HG03521 (cell line): ENCODE measurements at regions not wholly inside any gene's neighbourhood (a gene's known extent, or its start where the extent isn't known, plus 50 kb on each side); places are given as distances from the start of the nearest gene placed in this dataset.

Source experiments
- ATAC-seq: cut with Tn5 transposase; IDR thresholded peaks from one replicate; pipeline ENCODE4 v1.9.1; 2021; ENCODE audit warnings: mild to moderate bottlenecking, moderate library complexity; ENCODE audit not compliant: unreplicated experiment

DNA sequence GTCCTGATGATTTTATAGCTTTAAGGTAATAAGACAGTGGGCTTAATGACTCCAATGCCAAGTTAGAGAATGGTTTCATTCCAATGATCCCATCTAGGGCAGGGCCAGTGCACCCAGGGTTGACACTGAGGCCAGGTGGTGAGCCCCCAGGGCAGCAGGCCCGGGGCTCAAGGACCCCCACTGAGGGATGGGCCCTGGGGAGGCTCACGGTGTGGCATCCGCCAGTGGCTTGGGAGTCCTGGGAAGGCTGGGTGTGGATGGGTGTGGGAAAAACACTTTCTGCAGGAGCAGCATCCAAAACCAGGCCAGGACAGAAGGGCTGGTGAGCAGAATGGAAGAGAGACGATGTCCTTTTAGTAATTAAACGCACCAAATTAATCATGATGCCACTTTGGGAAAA lies 626.3 kb downstream of the TBC1D22A start:
- ATAC-seq, result no peak

DNA sequence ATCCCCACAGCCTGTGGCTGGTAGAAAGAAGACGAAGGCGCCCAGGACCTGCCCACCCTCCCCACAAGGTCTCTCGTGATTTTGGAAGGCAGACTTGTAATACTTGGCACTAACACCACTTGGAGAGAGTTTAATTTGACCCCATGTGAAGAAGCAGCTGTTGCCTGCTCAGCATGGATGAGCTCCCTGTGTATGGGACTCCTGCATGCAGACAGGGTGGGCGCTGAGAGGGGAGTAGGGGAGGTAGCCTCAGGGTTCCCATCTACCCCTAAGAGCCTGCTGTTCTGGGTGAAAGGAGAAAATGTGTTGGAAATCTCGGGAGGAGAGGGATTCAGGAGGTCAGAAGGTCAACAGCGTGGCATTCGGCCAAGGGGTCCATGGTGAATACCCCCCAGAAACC lies 625.9 kb downstream of the TBC1D22A start:
- ATAC-seq, result no peak

DNA sequence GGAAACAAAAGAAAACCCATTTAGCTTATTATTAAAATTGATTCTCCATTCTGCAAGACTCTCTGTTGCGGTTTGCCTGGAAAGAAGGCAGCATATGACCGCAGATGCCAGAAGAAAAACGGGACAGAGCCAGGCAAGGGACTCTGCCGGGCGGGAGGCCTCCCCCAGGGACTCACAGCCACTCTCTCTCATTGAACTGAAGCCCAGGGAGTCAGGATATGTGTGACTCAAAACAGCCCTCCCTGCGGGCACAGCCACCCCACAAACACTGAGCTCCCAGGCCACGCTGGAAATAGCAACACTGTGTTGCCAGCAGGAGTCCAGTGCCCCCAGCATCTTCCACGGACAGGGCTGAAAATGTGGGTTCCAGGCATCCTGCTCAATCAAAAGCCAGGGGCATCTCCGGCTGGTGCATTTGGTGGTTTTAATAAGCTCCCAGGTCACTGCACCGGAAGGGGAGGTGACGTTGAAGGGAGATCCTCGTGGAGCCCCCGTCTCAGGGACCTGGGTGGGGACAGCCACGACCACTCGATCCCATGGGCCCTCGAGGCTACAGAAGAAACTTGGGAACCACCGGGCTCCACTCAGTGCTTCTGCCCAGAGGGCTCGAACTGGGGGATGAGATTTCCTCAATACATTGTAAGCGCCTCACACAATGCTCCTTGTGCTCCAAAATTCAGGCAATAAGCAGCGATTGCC lies 624.5 kb downstream of the TBC1D22A start:
- no peak for ATAC-seq

DNA sequence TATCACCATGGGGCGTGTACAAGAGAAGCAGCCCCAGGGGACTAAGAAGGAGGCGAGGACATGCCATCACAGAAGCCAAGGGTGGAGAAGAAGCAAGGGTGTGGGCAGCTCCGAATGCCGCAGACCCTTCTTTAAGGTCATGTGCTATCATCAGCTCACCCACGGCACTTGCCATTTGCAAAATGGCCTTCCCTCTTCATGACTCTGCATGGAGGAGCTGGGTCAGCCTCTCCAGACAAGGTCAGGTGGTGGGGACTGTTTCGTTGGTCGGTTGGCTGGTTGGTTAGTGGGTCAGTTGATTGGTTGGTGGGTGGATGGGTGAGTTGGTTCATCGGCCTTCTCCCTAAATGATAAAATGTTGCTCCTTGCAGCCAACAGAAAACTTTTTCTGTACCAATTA lies 622.5 kb downstream of the TBC1D22A start:
- no peak for ATAC-seq

DNA sequence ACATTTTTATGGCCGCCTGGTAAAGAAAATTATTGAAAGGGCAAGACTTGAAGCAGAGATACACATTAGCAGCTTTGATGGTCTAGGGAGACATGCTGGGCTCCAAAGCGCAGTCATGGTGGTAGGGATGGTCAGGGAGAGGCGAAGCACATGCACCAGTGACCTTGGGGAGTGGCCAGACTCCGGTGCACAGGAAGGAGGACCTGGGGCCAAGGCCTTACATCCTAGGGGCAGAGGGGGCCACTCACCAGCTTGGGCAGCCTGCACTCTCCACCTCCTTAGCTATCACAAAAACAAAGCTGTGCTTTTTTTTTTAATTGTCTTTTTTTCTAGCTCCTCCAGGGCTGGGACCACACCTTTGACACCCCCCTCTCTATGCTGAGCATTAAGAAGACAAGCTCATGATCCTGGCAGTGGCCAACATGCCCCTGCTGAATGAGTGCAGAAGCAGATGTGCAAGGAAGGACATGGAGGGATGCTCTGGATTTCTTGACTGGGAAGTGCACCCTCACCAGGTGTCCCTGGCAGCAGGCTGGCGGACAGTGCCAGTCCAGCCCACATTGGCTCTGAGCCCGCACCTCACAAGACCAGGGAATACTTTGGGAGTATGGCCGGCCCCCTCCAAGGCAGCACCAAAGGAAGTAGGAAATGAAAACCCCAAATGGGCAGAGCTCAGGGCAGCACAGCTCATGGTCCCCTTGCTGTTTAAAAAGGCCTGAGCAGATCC lies 619.9 kb downstream of the TBC1D22A start:
- ATAC-seq, result no peak

DNA sequence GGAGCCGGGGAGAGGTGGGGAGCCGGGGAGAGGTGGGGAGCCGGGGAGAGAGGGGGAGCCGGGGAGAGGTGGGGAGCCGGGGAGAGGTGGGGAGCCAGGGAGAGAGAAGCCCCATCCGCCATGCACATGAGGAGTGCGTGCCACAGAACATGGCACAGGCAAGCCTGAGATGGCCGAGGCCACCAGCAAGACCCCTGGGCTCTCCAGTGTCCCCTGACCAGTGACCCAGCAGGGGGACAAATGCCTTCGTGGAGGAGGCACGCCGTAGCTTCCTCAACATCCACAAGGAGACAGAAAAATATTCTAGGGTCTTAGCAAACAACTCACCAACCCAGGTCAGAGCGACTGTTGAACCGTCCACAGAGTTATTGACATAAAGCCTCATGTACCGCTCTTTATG lies 618.8 kb downstream of the TBC1D22A start:
- ATAC-seq, result no peak

DNA sequence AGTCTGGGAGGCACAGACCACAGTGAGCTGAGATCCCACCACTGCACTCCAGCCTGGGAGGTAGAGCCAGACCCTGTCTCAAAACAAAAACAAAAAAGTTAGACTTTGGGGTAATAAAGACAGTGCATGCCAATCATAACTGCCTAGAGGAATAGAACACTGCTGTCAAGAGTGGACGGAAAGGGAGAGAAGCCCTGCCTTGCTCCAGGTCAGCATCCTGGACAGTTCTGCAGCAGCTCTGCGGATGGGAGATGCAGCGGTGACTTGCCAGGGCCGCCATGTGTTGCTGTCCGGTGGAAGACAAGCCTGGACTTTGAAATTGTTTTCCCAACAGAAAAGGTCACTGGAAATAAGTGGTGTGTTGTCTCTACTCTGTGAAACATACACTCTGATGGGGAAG lies 618.2 kb downstream of the TBC1D22A start:
- no peak for ATAC-seq

DNA sequence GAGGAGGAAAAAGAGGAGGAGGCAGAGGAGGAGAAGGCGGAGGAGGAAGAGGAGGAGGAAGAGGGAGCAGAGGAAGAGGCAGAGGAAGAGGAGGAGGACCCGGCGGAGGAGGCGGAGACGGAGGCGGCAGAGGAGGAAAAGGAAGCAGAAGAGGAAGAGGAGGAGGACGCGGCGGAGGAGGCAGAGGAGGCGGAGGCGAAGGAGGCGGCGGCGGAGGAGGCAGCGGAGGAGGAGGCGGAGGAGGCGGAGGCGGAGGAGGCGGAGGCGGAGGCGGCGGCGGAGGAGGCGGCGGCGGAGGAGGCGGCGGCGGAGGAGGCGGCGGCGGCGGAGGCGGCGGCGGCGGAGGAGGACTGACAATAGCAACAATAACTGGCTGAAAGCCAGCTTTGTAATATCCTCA lies 616.6 kb downstream of the TBC1D22A start:
- ATAC-seq, result no peak

DNA sequence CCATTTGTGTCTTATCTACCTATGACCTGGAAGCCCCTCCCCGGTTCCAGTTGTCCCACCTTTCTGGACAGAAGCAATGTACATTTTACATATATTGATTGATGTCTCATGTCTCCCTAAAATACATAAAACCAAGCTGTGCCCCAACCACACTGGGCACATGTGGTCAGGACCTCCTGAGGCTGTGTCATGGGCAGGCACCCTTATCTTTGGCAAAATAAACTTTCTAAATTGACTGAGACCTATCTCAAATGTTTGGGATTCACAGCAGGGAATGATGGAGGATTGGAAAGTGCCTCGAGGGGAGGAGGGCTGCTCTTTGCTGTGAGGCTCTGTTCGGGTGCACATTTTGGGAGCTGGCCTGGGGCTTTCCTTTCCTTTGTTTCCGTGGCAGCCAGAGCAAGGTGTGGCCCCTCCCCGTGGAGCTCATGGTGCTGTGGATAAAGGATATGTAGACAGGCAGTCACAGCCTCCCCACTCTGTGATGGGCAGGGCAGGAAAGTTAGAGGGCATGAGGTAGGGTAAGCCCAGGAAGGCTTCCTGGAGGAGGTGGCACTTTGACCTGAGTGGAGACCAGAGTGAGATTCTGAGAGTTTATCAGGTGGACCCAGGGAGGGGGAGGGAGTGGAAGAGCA lies 615.6 kb downstream of the TBC1D22A start:
- ATAC-seq, result no peak

DNA sequence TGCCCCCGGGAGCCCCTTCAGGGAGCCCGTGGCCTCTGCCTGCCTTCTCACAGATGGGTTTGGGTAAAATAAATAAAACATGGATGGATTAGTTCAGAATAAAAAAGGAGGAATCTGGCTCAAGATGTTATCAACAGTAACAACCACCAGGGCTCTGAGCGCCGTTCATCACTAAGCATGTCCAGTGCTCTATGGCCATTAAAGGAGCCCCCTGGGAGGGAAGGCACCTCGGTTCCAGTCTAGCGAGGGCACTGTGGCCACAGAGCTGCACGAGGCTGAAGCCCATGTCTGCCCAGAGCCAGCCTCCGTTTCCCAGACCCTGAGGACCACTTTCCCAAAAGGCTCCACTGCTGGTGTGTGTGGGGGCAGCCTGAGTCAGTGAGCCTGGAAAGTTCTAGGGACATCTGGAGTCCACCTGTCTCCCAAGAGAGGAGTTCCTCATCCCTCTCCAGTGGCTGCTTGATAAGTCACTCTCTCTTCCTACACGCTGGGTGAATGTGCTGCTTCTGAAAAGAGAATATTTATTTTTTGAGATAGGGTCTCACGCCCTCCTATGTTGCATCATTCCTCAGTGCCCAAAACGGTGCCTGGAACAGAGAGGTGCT lies 614.6 kb downstream of the TBC1D22A start:
- no peak for ATAC-seq

DNA sequence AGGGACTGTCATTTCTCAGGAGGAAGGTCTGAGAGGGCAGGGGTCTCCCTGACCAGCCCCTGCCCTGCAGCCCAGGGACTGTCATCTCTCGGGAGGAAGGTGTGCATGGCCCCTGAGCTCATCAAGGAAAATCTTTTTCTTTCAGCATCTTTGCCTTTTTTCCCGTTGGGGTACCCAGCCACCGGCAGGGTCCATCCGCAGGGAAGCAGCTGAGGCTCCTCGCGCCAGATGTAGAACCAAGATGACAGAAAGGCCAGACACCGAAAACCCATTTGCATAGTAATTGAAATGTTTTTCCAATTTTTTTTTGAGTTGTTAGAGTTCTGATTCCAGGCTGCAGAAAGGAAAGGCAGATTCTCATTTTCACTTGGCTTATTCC lies 613.9 kb downstream of the TBC1D22A start:
- no peak for ATAC-seq

DNA sequence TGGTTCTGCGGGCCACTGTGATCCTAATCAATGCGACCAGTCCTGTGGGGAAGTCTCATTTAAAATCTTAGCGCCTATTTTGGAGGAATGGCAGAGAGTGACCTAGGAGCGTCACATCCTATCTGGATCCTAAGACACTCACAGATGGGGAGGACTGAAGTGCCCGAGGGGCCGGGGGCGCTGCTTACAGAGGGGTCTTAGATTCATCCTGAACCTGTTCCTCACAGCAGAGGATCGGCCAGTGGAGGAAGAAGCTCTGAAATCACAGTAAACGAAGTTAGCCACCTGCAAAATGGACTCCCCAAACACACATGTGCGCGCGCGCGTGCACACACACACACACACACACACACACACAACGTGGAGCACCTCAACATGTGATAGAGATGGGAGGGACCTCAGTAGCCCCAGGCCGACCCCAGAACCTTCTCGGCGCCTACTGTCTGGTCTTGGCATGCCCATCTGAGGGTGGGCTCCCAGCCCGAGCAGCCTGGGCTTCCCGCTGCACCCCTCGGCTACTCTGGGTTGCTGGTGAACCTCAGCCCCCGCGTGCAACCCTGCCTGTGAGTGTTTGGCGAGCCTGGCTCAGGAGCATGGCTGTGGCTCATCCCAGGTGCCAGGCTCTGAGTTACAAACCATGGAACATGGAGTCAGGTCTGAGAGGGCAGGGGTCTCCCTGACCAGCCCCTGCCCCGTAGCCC lies 613.3 kb downstream of the TBC1D22A start:
- ATAC-seq, result no peak

DNA sequence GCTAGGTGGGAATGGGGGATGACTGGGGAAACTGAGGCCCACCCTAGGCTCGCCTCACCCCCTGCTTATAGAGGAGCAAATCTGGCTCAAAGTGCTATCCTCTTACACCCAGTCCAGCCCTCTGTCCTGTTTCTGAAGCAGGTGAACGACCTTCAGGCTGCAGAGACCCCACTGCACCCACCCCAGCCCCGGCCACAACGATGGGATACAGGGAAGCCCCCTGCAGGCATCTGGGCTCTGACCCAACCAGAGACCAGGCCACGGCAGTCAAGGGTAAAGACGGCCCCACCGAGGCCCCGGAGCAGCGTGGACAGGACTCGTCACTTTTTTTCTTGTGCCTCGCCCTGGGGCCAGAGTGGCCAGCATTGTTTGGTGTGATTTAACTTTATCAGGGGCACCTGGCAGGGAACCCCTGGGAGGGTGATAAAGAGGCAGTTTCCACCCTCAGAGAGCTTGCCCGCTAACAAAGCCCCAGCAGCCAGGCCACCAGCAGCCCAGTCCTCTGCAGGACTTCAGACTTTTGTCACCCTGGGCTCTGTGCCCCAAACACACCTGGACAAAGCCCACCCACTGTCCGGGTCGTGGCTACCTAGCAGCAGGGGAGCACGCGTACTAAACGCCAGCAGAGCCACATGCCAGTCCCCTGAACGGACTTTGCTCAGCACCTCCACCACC lies 612.6 kb downstream of the TBC1D22A start:
- ATAC-seq, result no peak

DNA sequence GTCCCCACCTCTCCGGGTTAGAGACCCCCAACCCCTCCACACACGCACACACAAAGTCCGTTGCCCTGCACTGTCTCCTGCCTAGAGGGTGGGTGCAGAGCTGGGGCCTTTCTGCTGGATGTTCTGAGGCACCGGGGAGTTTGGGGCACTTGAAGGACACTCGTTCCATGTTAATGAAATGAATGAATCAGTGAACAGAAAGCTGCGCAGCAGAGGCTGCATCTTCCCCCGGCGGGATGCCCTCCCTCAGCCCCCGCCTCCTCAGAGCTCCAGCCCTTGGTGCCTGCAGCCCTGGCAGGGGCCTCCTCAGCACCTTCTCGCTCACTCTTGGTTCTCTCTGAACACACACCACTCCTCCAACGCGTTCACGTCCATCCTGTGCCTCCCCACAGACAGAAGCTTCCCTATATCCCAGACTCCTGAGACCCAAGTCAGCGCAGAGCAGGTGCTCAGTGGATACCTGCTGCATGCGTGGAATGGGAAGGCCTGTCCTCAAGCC lies 611.9 kb downstream of the TBC1D22A start:
- ATAC-seq, result no peak

DNA sequence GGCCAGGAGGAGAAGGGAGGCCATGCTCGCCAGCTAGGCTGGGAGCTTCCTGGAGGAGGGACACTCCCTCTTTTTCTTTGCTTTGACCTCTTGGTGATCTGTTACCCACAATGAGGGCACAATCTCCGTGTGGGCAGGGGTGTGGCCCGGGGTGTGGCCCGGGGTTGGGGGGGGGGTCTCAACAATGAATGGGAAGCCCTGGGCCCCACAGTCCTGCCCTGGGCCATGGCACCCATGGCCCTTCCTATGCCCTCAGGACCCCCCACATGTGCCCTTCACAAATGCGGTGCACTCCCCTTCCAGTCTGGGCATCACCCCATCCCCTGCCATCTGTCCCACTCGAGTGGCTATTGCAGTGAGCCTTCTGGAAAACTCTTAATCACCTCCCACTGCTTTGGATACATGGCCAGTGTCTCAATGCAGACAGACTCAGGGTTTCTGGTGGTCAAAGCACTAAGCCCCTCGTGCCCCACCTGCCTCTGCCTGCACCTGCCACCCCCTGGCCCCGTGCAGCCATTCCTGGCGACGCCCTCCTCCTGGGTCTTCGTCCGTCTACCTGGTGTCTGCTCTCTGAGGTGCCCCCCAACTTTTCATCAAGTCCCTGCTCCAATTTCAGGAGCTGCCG lies 611.3 kb downstream of the TBC1D22A start:
- no peak for ATAC-seq

DNA sequence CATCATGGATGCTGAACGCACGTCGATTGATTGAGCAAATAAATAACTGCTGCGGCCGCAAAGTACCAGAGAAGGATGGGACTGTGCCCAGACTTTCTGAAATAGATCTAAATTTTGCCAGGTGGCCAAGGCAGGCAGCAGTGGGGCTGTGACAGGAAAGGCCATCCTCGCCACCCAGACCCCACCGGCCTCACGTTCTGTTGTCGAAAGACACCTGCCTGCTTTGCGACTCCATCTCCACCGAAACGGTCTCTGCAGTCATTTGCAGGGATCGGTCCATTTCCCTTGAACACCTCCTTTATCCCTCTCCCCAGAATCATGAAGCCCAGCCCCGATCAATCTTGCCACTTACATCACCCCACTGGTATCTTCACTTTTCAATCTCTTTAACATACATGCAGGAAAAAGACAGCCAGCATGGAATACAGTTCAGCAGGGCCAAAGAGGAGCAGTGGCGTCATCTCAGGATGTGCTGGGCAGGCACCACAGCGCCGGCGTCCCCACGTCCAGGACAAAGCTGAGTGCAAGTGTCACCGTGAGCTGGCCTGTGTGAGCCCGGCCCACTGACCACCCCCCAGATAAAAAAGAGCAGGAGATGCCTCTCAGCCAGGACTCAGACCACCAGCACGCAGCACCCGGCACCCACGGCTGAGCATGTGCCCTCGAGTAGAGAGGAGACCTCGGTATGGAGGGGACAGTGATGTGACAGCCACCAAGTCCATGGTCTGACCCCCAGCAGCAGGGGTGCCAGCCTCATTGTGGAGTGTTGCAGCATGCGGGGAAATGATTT lies 610.3 kb downstream of the TBC1D22A start:
- no peak for ATAC-seq

DNA sequence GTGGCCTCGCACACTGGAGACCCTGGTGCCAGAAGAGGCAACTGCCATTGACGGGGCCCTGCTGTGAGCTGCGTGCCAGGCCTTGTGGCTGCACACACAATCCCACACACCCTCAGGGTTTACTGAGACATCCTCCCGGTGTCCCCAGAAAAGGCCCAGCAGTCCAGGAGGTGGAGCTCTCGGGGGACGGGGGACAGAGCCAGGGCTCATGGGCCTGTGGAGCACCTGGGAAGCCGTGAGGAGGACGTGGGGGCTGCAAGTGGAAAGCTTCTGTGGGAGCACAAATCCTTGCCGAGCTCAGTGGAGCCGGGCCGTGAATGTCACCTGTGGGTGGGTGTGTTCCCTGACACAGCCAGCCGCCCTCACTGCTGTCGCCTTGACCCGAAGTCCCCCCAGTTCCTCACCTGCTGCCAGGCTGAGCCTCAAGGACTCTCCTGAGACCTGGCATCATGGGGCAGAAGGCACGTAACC lies 609.7 kb downstream of the TBC1D22A start:
- ATAC-seq, result no peak

DNA sequence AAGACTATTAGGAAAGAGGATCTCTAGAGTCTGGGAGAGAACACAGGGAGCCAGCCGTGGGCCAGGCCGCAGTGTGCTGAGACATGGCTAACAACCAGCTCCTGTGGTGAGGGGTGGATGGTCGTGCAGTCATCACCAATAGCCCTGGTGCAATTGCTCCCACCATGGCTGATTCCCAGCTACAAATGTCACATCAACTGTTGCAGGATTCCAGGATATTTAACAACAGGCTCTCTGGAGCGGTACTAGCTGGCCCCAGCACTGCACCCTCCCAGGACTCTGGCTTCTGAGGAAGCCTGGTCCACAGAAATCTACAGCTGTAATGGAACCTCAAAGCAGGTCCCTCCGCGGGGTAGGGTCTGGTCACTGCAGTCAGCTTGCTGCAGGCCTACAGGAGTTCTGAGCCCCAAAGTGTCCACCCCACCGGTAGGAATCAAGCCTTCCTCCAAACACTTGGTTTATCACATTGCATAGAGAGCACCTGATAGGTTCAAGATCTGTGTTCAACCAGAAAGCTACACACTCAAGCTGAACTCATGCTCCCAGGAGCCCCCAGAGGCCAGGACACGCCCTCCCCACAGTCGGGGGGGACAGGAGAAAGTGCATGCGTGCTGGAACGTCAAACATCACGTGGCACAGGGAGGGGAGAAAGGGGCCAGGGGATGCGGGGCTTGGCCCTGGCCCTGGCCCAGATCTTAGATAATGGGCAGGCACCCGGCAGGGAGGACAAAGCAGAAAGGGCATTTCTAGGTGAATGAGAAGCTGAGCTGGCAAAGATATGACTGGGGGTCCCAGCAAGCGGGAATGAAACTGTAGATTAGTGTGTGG lies 609.0 kb downstream of the TBC1D22A start:
- ATAC-seq, result no peak
